ENCODE measurements at regions not wholly inside any gene's neighbourhood (a gene's known extent, or its start where the extent isn't known, plus 50 kb on each side); places are given as distances from the start of the nearest gene placed in this dataset.

GRCh38 chr1:102498929-102499328 is 502.2 kb upstream of the OLFM3 start:
- no peak for TF ChIP-seq SUZ12 (IDR thresholded peaks at IDR 0.05)
- no peak for TF ChIP-seq SP1 (IDR thresholded peaks at IDR 0.05)
- no peak for TF ChIP-seq NFRKB (IDR thresholded peaks at IDR 0.05)
- no peak for TF ChIP-seq BHLHE40 (IDR thresholded peaks at IDR 0.05; ENCODE audit: borderline replicate concordance)
- TF ChIP-seq ARNT (IDR thresholded peaks at IDR 0.05) = no peak
- TF ChIP-seq FOXM1 (IDR thresholded peaks at IDR 0.05; ENCODE audit: borderline replicate concordance) = no peak
- TF ChIP-seq LEF1 (IDR thresholded peaks at IDR 0.05; ENCODE audit: borderline replicate concordance) = no peak
- TF ChIP-seq TARDBP (IDR thresholded peaks at IDR 0.05) = no peak
- TF ChIP-seq FOXA1 (IDR thresholded peaks at IDR 0.05) = no peak
- no peak for TF ChIP-seq FOXK2 (IDR thresholded peaks at IDR 0.05)
- no peak for TF ChIP-seq HDGF (IDR thresholded peaks at IDR 0.05; ENCODE audit: borderline replicate concordance)

All from HEK293T (cell line).